Endothelial cell of hepatic sinusoid (primary cell): ENCODE measurements at regions not wholly inside any gene's neighbourhood (a gene's known extent, or its start where the extent isn't known, plus 50 kb on each side); places are given as distances from the start of the nearest gene placed in this dataset.

ENCODE experiments used
- in situ Hi-C: cut with HindIII; loops from 2 replicates; pipeline ENCODE4 v1.10.0; 2017; ENCODE audit warnings: low sequenced_read_pairs

GRCh38 chr7:4607311-4607729, 74.8 kb upstream of the FOXK1 start:
- in situ Hi-C loops, result loop anchor here (25.0 kb wide), 1 partner anchor 130 kb away; no protein-coding TSS in a partner anchor

- in situ Hi-C loops, result loop anchor here (25.0 kb wide), 1 partner anchor 128 kb away; no protein-coding TSS in a partner anchor
These were observed 72.5 kb upstream of the FOXK1 start for GRCh38 chr7:4609576-4609975.

GRCh38 chr7:4610768-4611467, 71.2 kb upstream of the FOXK1 start:
- in situ Hi-C loops, result loop anchor here (25.0 kb wide), 1 partner anchor 126 kb away; no protein-coding TSS in a partner anchor

GRCh38 chr7:4612237-4612636, 69.9 kb upstream of the FOXK1 start:
- in situ Hi-C loops, result loop anchor here (25.0 kb wide), 1 partner anchor 125 kb away; no protein-coding TSS in a partner anchor

- in situ Hi-C loops, result loop anchor here (25.0 kb wide), 1 partner anchor 124 kb away; no protein-coding TSS in a partner anchor
These were observed 68.9 kb upstream of the FOXK1 start for GRCh38 chr7:4612939-4613841.

GRCh38 chr7:4613846-4614548, 68.1 kb upstream of the FOXK1 start:
- in situ Hi-C loops, result loop anchor here (25.0 kb wide), 1 partner anchor 123 kb away; no protein-coding TSS in a partner anchor

GRCh38 chr7:4616116-4616515, 66.0 kb upstream of the FOXK1 start:
- in situ Hi-C loops, result loop anchor here (25.0 kb wide), 1 partner anchor 121 kb away; no protein-coding TSS in a partner anchor

- in situ Hi-C loops, result loop anchor here (25.0 kb wide), 1 partner anchor 116 kb away; no protein-coding TSS in a partner anchor
These were observed 60.7 kb upstream of the FOXK1 start for GRCh38 chr7:4621396-4621795.

GRCh38 chr7:4626318-4626845, 55.7 kb upstream of the FOXK1 start:
- in situ Hi-C loops, result no loop called here

GRCh38 chr7:4629287-4629895, 52.7 kb upstream of the FOXK1 start:
- in situ Hi-C loops, result no loop called here

- in situ Hi-C loops, result no loop called here
These were observed 50.5 kb upstream of the FOXK1 start for GRCh38 chr7:4631380-4632179.
